GM23338 (cell line): ENCODE measurements at regions not wholly inside any gene's neighbourhood (a gene's known extent, or its start where the extent isn't known, plus 50 kb on each side); places are given as distances from the start of the nearest gene placed in this dataset.

ENCODE experiments used
- ATAC-seq: fragments of 200-7000 bp; cut with Tn5 transposase; 3 replicates; pipeline ENCODE4 v1.9.1; 2020
- DNase-seq: peaks from one replicate; pipeline ENCODE4 v3.0.0-alpha.2; 2015; ENCODE audit warnings: low spot score
- H2AFZ ChIP-seq: fragments of 200-600 bp; sonication (generic); 2 replicates; pipeline ENCODE4 v1.8.0; 2016; ENCODE audit warnings: antibody characterized with exemption, mild to moderate bottlenecking, moderate library complexity
- H3F3A ChIP-seq: fragments of 200-600 bp; sonication (generic); replicated peaks from 2 replicates; pipeline ENCODE4 v1.8.0; 2017; ENCODE audit warnings: antibody characterized with exemption, mixed run types, low read depth
- H3K27ac ChIP-seq: fragments of 200-600 bp; sonication (generic); 2 replicates; pipeline ENCODE4 v1.6.1; 2016; ENCODE audit warnings: low read depth
- H3K27me3 ChIP-seq: fragments of 200-600 bp; sonication (generic); 2 replicates; pipeline ENCODE4 v1.8.0; 2016; ENCODE audit warnings: mild to moderate bottlenecking, mixed run types, moderate library complexity; ENCODE audit not compliant: insufficient read depth
- H3K36me3 ChIP-seq: fragments of 200-600 bp; sonication (generic); 2 replicates; pipeline ENCODE4 v1.8.0; 2016; ENCODE audit warnings: mild to moderate bottlenecking; ENCODE audit not compliant: insufficient read depth
- H3K4me1 ChIP-seq: fragments of 200-600 bp; sonication (generic); 2 replicates; pipeline ENCODE4 v1.8.0; 2016; ENCODE audit warnings: mild to moderate bottlenecking, moderate library complexity; ENCODE audit not compliant: insufficient read depth
- H3K4me2 ChIP-seq: fragments of 200-600 bp; sonication (generic); 2 replicates; pipeline ENCODE4 v1.7.1; 2017; ENCODE audit warnings: mixed run types
- H3K4me3 ChIP-seq: fragments of 200-600 bp; sonication (generic); 2 replicates; pipeline ENCODE4 v1.6.1; 2016; ENCODE audit warnings: mixed run types
- H3K79me2 ChIP-seq: fragments of 200-600 bp; sonication (generic); replicated peaks from 2 replicates; pipeline ENCODE4 v1.8.0; 2017; ENCODE audit warnings: mild to moderate bottlenecking; ENCODE audit not compliant: insufficient read depth
- H3K9me2 ChIP-seq: fragments of 200-600 bp; sonication (generic); 2 replicates; pipeline ENCODE4 v1.8.0; 2017; ENCODE audit not compliant: insufficient read depth
- H4K20me1 ChIP-seq: fragments of 200-600 bp; sonication (generic); replicated peaks from 2 replicates; pipeline ENCODE4 v1.8.0; 2017; ENCODE audit warnings: mild to moderate bottlenecking; ENCODE audit not compliant: insufficient read depth
- H3K27ac Mint-ChIP-seq: 2 replicates; pipeline ENCODE4 v1.8.0; 2020; ENCODE audit warnings: inconsistent platforms, mild to moderate bottlenecking, moderate library complexity, mixed read lengths
- H3K27me3 Mint-ChIP-seq: 3 replicates; pipeline ENCODE4 v1.8.0; 2022; ENCODE audit warnings: low read depth, mild to moderate bottlenecking, moderate library complexity, mixed read lengths, inconsistent platforms; ENCODE audit not compliant: insufficient read depth, poor library complexity
- H3K36me3 Mint-ChIP-seq: 3 replicates; pipeline ENCODE4 v1.8.0; 2021; ENCODE audit warnings: low read depth, mild to moderate bottlenecking, inconsistent platforms, moderate library complexity, mixed read lengths
- H3K4me1 Mint-ChIP-seq: 3 replicates; pipeline ENCODE4 v1.8.0; 2020; ENCODE audit warnings: mild to moderate bottlenecking, inconsistent platforms, mixed read lengths
- H3K4me3 Mint-ChIP-seq: 3 replicates; pipeline ENCODE4 v1.8.0; 2021; ENCODE audit warnings: moderate library complexity, mild to moderate bottlenecking, inconsistent platforms, mixed read lengths
- H3K9me3 Mint-ChIP-seq: 3 replicates; pipeline ENCODE4 v1.8.0; 2020; ENCODE audit warnings: moderate library complexity, mild to moderate bottlenecking, inconsistent platforms, mixed read lengths
- EZH2 ChIP-seq: fragments of 200-600 bp; sonication (generic); IDR thresholded peaks from one replicate; pipeline ENCODE4 v1.8.0; 2017; ENCODE audit warnings: antibody characterized with exemption, mild to moderate bottlenecking, low read depth; ENCODE audit not compliant: unreplicated experiment
- EZH2phosphoT487 ChIP-seq: fragments of 200-600 bp; sonication (generic); IDR thresholded peaks from one replicate; pipeline ENCODE4 v1.8.1; 2018; ENCODE audit warnings: antibody characterized with exemption; ENCODE audit not compliant: unreplicated experiment
- JUNB ChIP-seq: IDR thresholded peaks from one replicate; pipeline ENCODE4 v1.6.1; 2016; ENCODE audit warnings: antibody characterized with exemption; ENCODE audit not compliant: unreplicated experiment
- NANOG ChIP-seq: IDR thresholded peaks from 2 replicates; pipeline ENCODE4 v1.6.1; 2016; ENCODE audit warnings: antibody characterized with exemption, borderline replicate concordance
- POLR2AphosphoS5 ChIP-seq: IDR thresholded peaks from 2 replicates; pipeline ENCODE4 v1.6.1; 2016; ENCODE audit warnings: antibody characterized with exemption, low read depth
- ZNF114 ChIP-seq: fragments of 250-450 bp; sonication (Bioruptor Pico); IDR thresholded peaks from 2 replicates; pipeline ENCODE4 v1.5.0; 2020; ENCODE audit warnings: mild to moderate bottlenecking, moderate library complexity
- ZNF331 ChIP-seq: fragments of 250-450 bp; sonication (Bioruptor Pico); IDR thresholded peaks from 2 replicates; pipeline ENCODE4 v1.5.0; 2020; ENCODE audit warnings: low read depth, mild to moderate bottlenecking, moderate library complexity
- TF ChIP-seq, protein P1 (sequence below): IDR thresholded peaks from one replicate; pipeline ENCODE4 v1.6.1; 2018; ENCODE audit warnings: antibody characterized with exemption; ENCODE audit not compliant: unreplicated experiment
- TF ChIP-seq, protein P2 (sequence below), 2 experiments: fragments of 200-600 bp in 1 of 2; sonication (generic) in 1 of 2; conservative IDR thresholded peaks; 2 replicates each; pipeline versions ENCODE4 v1.5.1 to v1.6.1; 2016 to 2017; ENCODE audit warnings: antibody characterized with exemption in 2 of 2, low read depth in 2 of 2, mild to moderate bottlenecking in 2 of 2, moderate library complexity in 1 of 2

- Histone ChIP-seq H3K4me3 (no peak overlapping the region), H4K20me1 (no peaks in the 10 kb centered on the region), H3F3A (no peaks in the 10 kb centered on the region), H3K4me2 (peak overlapping the region; percentile 35; the same call in 1 of the 2 replicates), H3K4me1 (peaks cover 44% of the 10 kb centered on the region), H3K27ac (no peak overlapping the region), H3K79me2 (no peaks in the 10 kb centered on the region), H3K36me3 (peaks cover 7% of the 10 kb centered on the region; the same call in 1 of the 2 replicates), H2AFZ (no peak overlapping the region), H3K9me2 (peaks cover 21% of the 10 kb centered on the region), H3K27me3 (no peaks in the 10 kb centered on the region)
- H3K9me3 Mint-ChIP-seq, result peaks cover 10% of the 10 kb centered on the region; the same call in 2 of the 3 replicates
- peaks cover 1% of the 10 kb centered on the region for H3K27me3 Mint-ChIP-seq
- no peak overlapping the region for H3K4me3 Mint-ChIP-seq
- ATAC-seq (no peak), DNase-seq (no peak)
- H3K36me3 Mint-ChIP-seq, result peaks cover 10% of the 10 kb centered on the region
- 0 out of 2 replicates have a peak overlapping the region, but pooled peaks have one; percentile 19 for H3K27ac Mint-ChIP-seq
- TF ChIP-seq, protein P1, sequence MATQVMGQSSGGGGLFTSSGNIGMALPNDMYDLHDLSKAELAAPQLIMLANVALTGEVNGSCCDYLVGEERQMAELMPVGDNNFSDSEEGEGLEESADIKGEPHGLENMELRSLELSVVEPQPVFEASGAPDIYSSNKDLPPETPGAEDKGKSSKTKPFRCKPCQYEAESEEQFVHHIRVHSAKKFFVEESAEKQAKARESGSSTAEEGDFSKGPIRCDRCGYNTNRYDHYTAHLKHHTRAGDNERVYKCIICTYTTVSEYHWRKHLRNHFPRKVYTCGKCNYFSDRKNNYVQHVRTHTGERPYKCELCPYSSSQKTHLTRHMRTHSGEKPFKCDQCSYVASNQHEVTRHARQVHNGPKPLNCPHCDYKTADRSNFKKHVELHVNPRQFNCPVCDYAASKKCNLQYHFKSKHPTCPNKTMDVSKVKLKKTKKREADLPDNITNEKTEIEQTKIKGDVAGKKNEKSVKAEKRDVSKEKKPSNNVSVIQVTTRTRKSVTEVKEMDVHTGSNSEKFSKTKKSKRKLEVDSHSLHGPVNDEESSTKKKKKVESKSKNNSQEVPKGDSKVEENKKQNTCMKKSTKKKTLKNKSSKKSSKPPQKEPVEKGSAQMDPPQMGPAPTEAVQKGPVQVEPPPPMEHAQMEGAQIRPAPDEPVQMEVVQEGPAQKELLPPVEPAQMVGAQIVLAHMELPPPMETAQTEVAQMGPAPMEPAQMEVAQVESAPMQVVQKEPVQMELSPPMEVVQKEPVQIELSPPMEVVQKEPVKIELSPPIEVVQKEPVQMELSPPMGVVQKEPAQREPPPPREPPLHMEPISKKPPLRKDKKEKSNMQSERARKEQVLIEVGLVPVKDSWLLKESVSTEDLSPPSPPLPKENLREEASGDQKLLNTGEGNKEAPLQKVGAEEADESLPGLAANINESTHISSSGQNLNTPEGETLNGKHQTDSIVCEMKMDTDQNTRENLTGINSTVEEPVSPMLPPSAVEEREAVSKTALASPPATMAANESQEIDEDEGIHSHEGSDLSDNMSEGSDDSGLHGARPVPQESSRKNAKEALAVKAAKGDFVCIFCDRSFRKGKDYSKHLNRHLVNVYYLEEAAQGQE, result no peak
- TF ChIP-seq JUNB (no peak), EZH2 (no peak)
- peaks cover 36% of the 10 kb centered on the region for H3K4me1 Mint-ChIP-seq
Measured at GRCh38 chr4:138611721-138612120, 369.6 kb upstream of the SLC7A11 start.

DNA sequence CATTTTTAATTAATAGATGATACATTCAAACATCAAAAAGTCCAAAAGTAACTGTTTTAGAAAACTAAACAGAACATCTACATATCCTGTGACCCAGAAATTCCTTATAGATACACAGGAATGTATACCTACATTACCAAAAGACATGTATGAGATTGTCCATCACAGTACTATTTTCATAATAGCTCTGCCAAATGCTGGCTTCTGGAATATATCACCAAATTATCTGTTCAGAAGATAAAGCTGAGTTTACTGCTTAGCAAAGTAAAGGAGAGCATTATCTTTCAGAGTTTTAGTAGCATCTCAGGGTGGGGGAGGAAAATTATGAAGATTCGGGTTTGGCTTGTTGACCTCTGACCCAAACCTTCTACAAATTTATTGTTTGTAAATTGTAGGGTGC is 368.9 kb upstream of the SLC7A11 start:
- Mint-ChIP-seq H3K27me3 (peaks cover 1% of the 10 kb centered on the region), H3K27ac (no peak overlapping the region; the same call in 1 of the 2 replicates), H3K36me3 (peaks cover 8% of the 10 kb centered on the region), H3K4me1 (peaks cover 36% of the 10 kb centered on the region), H3K9me3 (peaks cover 8% of the 10 kb centered on the region; the same call in 2 of the 3 replicates), H3K4me3 (no peak overlapping the region)
- H3K4me1 ChIP-seq, result peaks cover 44% of the 10 kb centered on the region
- H3K9me2 ChIP-seq, result peaks cover 23% of the 10 kb centered on the region
- H3K36me3 ChIP-seq, result peaks cover 7% of the 10 kb centered on the region; the same call in 1 of the 2 replicates
- no peak for ATAC-seq
- no peak overlapping the region for H3K4me3 ChIP-seq
- peak overlapping the region; percentile 54 for H3K4me2 ChIP-seq
- H2AFZ ChIP-seq, result peak overlapping the region; percentile 4; the same call in 1 of the 2 replicates
- H3K79me2 ChIP-seq, result no peaks in the 10 kb centered on the region
- no peaks in the 10 kb centered on the region for H3K27me3 ChIP-seq
- H4K20me1 ChIP-seq, result no peaks in the 10 kb centered on the region
- H3F3A ChIP-seq, result no peaks in the 10 kb centered on the region
- TF ChIP-seq, protein P2, sequence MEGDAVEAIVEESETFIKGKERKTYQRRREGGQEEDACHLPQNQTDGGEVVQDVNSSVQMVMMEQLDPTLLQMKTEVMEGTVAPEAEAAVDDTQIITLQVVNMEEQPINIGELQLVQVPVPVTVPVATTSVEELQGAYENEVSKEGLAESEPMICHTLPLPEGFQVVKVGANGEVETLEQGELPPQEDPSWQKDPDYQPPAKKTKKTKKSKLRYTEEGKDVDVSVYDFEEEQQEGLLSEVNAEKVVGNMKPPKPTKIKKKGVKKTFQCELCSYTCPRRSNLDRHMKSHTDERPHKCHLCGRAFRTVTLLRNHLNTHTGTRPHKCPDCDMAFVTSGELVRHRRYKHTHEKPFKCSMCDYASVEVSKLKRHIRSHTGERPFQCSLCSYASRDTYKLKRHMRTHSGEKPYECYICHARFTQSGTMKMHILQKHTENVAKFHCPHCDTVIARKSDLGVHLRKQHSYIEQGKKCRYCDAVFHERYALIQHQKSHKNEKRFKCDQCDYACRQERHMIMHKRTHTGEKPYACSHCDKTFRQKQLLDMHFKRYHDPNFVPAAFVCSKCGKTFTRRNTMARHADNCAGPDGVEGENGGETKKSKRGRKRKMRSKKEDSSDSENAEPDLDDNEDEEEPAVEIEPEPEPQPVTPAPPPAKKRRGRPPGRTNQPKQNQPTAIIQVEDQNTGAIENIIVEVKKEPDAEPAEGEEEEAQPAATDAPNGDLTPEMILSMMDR (conservative IDR thresholded peaks at IDR 0.05; ENCODE audit: low read depth in 2 of 2), result no peak
- TF ChIP-seq POLR2AphosphoS5, result no peak
- TF ChIP-seq, protein P1, result no peak
- no peak for TF ChIP-seq ZNF114 (CRISPR knock-in tag)
- no peak for TF ChIP-seq ZNF331 (CRISPR knock-in tag)
- no peak for TF ChIP-seq NANOG
- no peak for TF ChIP-seq EZH2
- no peak for TF ChIP-seq EZH2phosphoT487
- no peak for DNase-seq
- H3K27ac ChIP-seq, result no peak overlapping the region
